Ammon's horn (tissue), 1 donor: ENCODE measurements at regions not wholly inside any gene's neighbourhood (a gene's known extent, or its start where the extent isn't known, plus 50 kb on each side); places are given as distances from the start of the nearest gene placed in this dataset.
"Not testable (repeated sequence)": the region's sequence is repeated elsewhere in the genome, so short reads cannot be mapped to it uniquely, and the experiment has no call there.

ENCODE experiments used
- DNase-seq: peaks from one replicate; pipeline ENCODE4 v3.0.0-alpha.2; 2016; ENCODE audit warnings: low spot score

DNA sequence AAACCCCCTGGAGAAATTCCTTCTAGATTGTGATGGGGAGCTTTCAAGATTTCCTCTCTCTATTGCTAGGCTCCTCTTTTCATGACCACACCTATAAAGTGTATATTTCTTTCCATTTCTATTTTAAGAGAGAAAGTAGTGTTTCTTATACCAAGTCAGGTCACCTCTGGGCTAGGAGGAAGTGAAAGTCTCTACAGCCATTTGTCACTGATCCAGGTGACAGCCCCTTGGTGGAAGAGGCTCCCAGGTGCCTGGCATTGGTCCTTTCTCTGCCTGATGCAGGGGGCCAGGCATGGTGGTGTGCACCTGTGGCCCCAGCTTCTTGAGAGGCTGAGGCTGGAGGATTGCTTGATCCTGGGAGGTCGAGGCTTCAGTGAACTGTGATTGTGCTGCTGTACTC is 64.7 kb downstream of the DHCR7 start:
- DNase-seq, result no peak

GRCh38 chr11:71381781-71382505 is 66.2 kb downstream of the DHCR7 start:
- no peak for DNase-seq

DNA sequence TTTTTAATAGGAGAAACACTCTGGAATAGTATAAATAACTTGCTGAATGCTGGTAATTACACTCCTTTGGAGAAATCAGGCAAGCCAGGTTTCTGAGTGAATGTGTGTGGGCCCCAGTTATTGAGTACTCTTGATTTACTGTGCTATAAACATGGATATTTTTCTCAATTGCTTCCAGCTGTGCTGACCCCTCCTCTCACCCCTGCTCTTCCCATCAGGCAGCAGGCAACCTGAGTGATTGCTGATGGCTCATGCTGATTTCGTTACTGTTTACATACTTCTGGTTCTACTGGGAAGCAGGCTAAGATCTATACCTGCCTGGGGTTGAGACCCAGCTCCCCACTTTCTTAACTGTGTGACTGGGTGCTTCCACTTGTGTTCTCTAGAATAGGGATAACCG is 68.5 kb downstream of the DHCR7 start:
- DNase-seq, result no peak

- no peak for DNase-seq
Measured at GRCh38 chr11:71373791-71374454, 74.3 kb downstream of the DHCR7 start.

- DNase-seq, result peak; percentile 59
Measured at GRCh38 chr11:71372693-71373657, 75.2 kb downstream of the DHCR7 start.

GRCh38 chr11:71371674-71372069 is 76.5 kb downstream of the DHCR7 start:
- no peak for DNase-seq

GRCh38 chr11:71370895-71371673 is 77.1 kb downstream of the DHCR7 start:
- no peak for DNase-seq

DNA sequence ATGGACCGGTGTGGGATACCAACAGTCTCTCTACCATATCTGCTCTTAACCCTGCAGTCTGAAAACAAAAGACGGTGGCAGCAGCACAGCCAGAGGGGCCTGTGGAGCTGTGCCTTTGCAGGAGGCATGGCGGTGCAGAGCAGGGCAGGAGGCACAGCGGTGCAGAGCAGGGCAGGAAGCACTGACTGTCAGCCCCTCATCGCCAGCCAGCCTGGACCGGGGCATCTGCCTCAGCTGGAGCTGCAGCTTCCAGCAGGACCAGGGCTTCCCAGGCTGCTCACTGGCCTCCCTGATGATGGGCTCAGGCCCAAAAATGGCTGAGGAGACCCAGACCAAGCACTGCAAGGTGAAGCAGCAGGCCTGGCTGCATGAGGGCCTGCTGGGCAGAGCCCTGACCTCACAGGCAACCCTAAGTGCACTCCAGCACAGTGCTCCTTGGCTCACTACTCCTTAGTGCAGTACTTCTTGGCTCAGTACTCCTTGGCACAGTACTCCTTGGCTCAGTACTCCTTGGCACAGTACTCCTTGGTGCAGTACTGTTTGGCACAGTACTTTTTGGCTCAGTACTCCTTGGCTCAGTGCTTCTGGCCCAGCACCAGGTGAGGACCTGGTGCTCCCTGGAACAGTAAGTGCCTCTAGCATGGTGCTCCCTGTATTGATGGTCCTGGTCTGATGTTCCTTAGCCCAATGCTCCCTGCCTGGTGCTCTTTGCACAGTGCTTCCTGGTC is 78.0 kb downstream of the DHCR7 start:
- no peak for DNase-seq

DNA sequence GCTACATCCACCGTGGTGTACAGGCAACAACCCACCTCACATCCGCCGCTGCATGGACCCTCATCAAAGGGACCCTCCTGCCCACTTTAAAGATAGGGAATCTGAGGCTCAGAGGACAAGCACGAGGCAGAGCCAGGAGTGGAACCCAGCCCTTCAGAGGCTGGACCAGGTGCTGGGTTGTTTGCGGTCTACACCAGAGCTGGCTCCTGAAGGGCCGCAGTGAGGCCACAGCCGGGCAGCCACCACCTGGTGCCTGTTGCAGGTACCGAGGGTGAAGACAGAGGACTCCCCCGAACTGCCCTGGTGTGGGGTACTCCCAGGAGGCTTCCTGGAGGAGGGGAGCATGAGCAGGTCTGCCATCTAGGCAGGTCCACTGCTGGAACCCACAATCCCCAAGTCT is 78.8 kb downstream of the DHCR7 start:
- DNase-seq, result no peak

GRCh38 chr11:71368966-71369365 is 79.2 kb downstream of the DHCR7 start:
- DNase-seq, result no peak

DNA sequence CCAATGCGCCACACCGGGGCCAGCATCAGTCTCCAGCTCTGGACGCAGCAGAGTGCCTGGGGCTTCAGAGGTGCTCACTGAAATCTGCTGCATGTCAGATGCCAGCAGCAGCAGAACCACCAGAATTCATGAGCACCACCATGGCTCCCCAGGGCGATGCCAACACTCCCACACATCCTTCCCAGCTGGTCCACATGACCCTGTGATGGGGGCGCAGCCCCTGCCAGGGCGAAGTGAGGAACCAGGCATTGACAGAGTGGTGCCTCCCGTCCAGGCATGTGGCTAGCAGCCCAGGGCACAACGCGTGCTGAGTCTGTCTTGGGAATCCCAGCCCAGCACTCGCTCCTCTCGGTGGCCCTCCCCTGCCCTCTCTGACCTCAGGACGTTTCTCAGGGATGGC is 80.4 kb downstream of the DHCR7 start:
- DNase-seq, result no peak

- not testable (repeated sequence) for DNase-seq
Measured at GRCh38 chr11:71367276-71367675, 80.9 kb downstream of the DHCR7 start.

DNA sequence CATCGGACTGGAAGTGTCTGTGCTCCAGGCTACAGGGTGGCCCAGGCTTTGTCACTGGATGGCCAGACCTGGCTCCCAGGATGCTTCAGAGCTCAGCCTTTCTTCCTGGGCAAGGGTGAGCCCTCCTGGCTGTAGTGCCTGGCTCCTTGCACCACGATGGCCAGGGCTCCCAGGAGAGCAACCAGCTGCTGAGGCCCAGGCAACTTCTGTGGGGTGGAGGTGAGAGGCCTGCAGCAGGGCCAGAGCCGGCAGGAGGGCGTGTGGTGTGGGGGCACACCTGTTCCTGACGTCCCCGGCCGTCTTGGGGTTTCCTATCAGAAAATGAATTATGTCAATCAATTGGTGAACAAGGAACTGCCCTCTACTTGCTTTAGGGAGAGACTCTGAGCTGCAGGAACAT is 82.1 kb downstream of the DHCR7 start:
- no peak for DNase-seq

DNA sequence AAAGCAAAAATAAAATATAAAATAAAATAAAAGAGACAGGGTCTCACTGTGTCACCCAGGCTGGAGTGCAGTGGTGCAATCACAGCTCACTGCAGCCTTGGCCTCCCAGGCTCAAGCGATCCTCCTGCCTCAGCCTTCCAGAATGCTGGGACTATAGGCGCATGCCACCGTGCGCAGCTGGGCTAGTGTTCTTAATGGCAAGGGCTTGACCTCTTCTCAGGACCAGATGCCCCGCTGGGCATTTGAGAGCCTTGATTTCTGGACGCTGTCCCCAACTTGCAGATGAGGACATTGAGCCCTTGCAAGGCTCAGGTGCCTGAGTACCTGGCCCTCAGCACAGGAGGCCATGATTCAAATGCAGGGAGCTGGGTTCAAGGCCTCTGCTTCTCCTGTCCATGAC is 82.6 kb downstream of the DHCR7 start:
- DNase-seq, result no peak

DNA sequence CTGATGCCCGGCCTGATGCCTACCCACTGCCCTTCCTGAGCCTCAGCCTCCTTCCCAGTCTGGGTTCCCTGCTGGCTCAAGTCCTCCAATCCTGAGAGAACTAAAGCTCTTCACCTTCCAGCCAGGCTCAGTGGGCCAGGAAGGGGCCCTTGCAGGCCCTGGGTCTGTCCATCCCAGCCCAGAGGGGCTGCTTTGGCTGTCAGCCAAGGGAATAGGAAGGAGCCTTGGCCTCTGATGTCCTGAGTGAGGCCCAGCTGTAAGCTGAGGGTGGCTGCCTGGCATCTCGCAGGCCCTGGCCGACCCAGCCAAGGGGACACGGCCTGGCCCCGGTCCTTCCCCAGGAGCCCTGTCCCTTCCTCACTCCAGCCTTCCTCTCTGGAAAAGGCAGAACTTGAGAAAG is 83.4 kb downstream of the DHCR7 start:
- DNase-seq, result no peak

- DNase-seq, result peak; percentile 64
Measured at GRCh38 chr11:71364176-71364671, 84.0 kb downstream of the DHCR7 start.

DNA sequence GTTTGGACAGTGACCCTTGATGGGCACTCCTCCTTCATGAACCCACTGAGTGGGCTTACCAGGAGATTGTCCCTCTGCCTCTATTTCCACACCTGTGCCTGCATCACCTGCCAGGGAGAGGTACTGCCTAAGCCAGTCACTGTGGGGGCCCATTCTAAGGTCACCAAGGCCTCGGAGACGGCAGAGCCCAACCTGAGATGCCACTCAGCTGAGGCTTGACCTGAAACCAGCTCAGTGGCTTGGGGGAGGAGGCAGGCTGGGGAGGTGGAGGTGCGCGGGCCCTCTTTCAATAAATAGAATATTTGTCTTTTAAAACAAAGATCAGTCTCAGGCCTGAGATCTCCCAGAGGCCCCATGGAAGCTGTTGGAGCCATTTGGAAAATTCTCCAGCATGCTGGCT is 84.5 kb downstream of the DHCR7 start:
- no peak for DNase-seq

- DNase-seq, result no peak
Measured at GRCh38 chr11:71358963-71359567, 89.1 kb downstream of the DHCR7 start.

DNA sequence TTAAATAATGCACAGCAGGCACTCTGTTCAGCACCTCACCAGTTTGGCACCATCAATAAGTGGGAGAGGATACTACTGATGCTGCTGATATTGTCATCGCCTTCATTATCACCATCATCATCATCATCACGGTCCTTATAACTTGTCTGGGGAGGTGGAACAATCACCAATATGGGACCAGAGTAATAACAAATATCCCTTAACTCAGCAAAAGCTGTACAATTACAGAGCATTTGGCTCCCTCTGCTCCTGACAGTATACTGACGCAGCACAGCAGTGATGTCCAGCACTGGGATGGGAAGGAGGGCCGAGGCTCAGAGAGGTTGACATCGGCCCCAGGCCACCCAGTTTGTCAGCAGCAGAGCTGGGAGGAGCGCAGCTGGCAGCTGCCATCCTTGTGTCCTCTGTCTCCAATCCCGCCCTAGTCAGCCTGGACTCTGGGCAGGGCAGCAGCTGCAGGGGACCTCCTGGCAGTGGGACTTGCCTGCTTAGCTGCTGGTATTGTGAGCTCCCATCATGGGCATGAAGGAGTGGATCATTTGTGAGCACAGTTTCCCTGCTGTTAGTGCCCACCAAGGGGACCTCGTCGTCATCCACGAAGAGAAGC is 90.0 kb downstream of the DHCR7 start:
- DNase-seq, result no peak

DNA sequence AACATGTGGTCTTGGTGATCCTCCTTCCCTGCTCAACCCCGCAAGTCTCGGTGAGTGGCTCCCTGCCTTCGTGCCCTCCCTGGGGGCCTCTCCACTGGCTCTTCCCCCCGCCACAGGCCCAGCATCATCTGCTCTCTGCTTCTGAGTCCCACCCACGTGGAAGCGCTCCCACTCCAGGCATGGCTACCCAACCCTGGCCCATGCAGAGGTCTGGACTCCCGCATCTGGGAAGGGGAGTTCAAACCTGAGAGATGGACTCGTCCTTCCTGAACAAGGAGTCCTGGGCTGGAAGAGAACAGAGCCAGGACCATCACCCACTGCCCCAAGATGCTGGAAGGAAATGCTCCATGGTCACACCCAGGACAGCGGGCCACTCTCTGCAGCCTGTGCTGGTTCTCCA is 90.8 kb downstream of the DHCR7 start:
- no peak for DNase-seq
